ENCODE measurements at regions not wholly inside any gene's neighbourhood (a gene's known extent, or its start where the extent isn't known, plus 50 kb on each side); places are given as distances from the start of the nearest gene placed in this dataset.
"Not testable (repeated sequence)": the region's sequence is repeated elsewhere in the genome, so short reads cannot be mapped to it uniquely, and the experiment has no call there.

- Histone ChIP-seq H3K9ac (ENCODE audit: low read depth in 1 of 2, low read length in 2 of 2) (no peak overlapping the region), H3K9me3 (ENCODE audit: control insufficient read depth in 1 of 2, low read length in 2 of 2) (no peaks in the 10 kb centered on the region), H3K36me3 (ENCODE audit: control insufficient read depth in 1 of 2, insufficient read depth in 2 of 2, low read length in 2 of 2) (no peaks in the 10 kb centered on the region), H3K27ac (ENCODE audit: low read depth, low read length) (no peak overlapping the region), H3K27me3 (ENCODE audit: control insufficient read depth in 1 of 2, insufficient read depth in 2 of 2, low read length in 2 of 2) (no peaks in the 10 kb centered on the region), H3K4me1 (ENCODE audit: control insufficient read depth in 1 of 2, insufficient read depth in 2 of 2, low read length in 2 of 2) (no peaks in the 10 kb centered on the region), H3K4me3 (ENCODE audit: low read depth in 1 of 2, low read length in 2 of 2) (no peak overlapping the region)
Observed at GRCh38 chr1:30579580-30579979, 143.8 kb downstream of the MATN1 start.

GRCh38 chr1:30575066-30575465, 148.3 kb downstream of the MATN1 start:
- no peak overlapping the region for H3K9ac ChIP-seq (ENCODE audit: low read depth in 1 of 2, low read length in 2 of 2)
- no peaks in the 10 kb centered on the region for H3K4me1 ChIP-seq (ENCODE audit: control insufficient read depth in 1 of 2, insufficient read depth in 2 of 2, low read length in 2 of 2)
- no peaks in the 10 kb centered on the region for H3K9me3 ChIP-seq (ENCODE audit: control insufficient read depth in 1 of 2, low read length in 2 of 2)
- H3K36me3 ChIP-seq (ENCODE audit: control insufficient read depth in 1 of 2, insufficient read depth in 2 of 2, low read length in 2 of 2), result no peaks in the 10 kb centered on the region
- H3K27ac ChIP-seq (ENCODE audit: low read depth, low read length), result no peak overlapping the region
- no peak overlapping the region for H3K4me3 ChIP-seq (ENCODE audit: low read depth in 1 of 2, low read length in 2 of 2)
- H3K27me3 ChIP-seq (ENCODE audit: control insufficient read depth in 1 of 2, insufficient read depth in 2 of 2, low read length in 2 of 2), result peaks cover 0 to 8% of the 10 kb centered on the region in 2 donors

GRCh38 chr1:30572192-30572591, 151.2 kb downstream of the MATN1 start:
- no peak overlapping the region for H3K9ac ChIP-seq (ENCODE audit: low read depth in 1 of 2, low read length in 2 of 2)
- no peaks in the 10 kb centered on the region for H3K36me3 ChIP-seq (ENCODE audit: control insufficient read depth in 1 of 2, insufficient read depth in 2 of 2, low read length in 2 of 2)
- H3K27me3 ChIP-seq (ENCODE audit: control insufficient read depth in 1 of 2, insufficient read depth in 2 of 2, low read length in 2 of 2), result peaks cover 0 to 8% of the 10 kb centered on the region in 2 donors
- no peak overlapping the region for H3K4me3 ChIP-seq (ENCODE audit: low read depth in 1 of 2, low read length in 2 of 2)
- no peaks in the 10 kb centered on the region for H3K9me3 ChIP-seq (ENCODE audit: control insufficient read depth in 1 of 2, low read length in 2 of 2)
- H3K4me1 ChIP-seq (ENCODE audit: control insufficient read depth in 1 of 2, insufficient read depth in 2 of 2, low read length in 2 of 2), result no peaks in the 10 kb centered on the region
- no peak overlapping the region for H3K27ac ChIP-seq (ENCODE audit: low read depth, low read length)

GRCh38 chr1:30571380-30571779, 152.0 kb downstream of the MATN1 start:
- Histone ChIP-seq H3K27me3 (ENCODE audit: control insufficient read depth in 1 of 2, insufficient read depth in 2 of 2, low read length in 2 of 2) (peaks cover 0 to 8% of the 10 kb centered on the region in 2 donors), H3K4me1 (ENCODE audit: control insufficient read depth in 1 of 2, insufficient read depth in 2 of 2, low read length in 2 of 2) (no peaks in the 10 kb centered on the region), H3K4me3 (ENCODE audit: low read depth in 1 of 2, low read length in 2 of 2) (no peak overlapping the region), H3K27ac (ENCODE audit: low read depth, low read length) (no peak overlapping the region), H3K36me3 (ENCODE audit: control insufficient read depth in 1 of 2, insufficient read depth in 2 of 2, low read length in 2 of 2) (no peaks in the 10 kb centered on the region), H3K9ac (ENCODE audit: low read depth in 1 of 2, low read length in 2 of 2) (no peak overlapping the region), H3K9me3 (ENCODE audit: control insufficient read depth in 1 of 2, low read length in 2 of 2) (no peaks in the 10 kb centered on the region)

- H3K9me3 ChIP-seq (ENCODE audit: control insufficient read depth in 1 of 2, low read length in 2 of 2), result no peaks in the 10 kb centered on the region
- no peaks in the 10 kb centered on the region for H3K4me1 ChIP-seq (ENCODE audit: control insufficient read depth in 1 of 2, insufficient read depth in 2 of 2, low read length in 2 of 2)
- H3K36me3 ChIP-seq (ENCODE audit: control insufficient read depth in 1 of 2, insufficient read depth in 2 of 2, low read length in 2 of 2), result no peaks in the 10 kb centered on the region
- no peak overlapping the region for H3K9ac ChIP-seq (ENCODE audit: low read depth in 1 of 2, low read length in 2 of 2)
- H3K4me3 ChIP-seq (ENCODE audit: low read depth in 1 of 2, low read length in 2 of 2), result no peak overlapping the region
- H3K27me3 ChIP-seq (ENCODE audit: control insufficient read depth in 1 of 2, insufficient read depth in 2 of 2, low read length in 2 of 2), result peaks cover 0 to 8% of the 10 kb centered on the region in 2 donors
- H3K27ac ChIP-seq (ENCODE audit: low read depth, low read length), result no peak overlapping the region
Observed at GRCh38 chr1:30569384-30569783, 154.0 kb downstream of the MATN1 start.

- H3K9me3 ChIP-seq (ENCODE audit: control insufficient read depth in 1 of 2, low read length in 2 of 2), result peaks cover 4 to 14% of the 10 kb centered on the region in 2 donors
Observed at GRCh38 chr1:30562559-30562958, 160.8 kb downstream of the MATN1 start.

GRCh38 chr1:30551603-30552002, 171.8 kb downstream of the MATN1 start:
- no peaks in the 10 kb centered on the region for H3K36me3 ChIP-seq (ENCODE audit: control insufficient read depth in 1 of 2, insufficient read depth in 2 of 2, low read length in 2 of 2)
- no peak overlapping the region for H3K27ac ChIP-seq (ENCODE audit: low read depth, low read length)
- no peak overlapping the region for H3K9ac ChIP-seq (ENCODE audit: low read depth in 1 of 2, low read length in 2 of 2)
- H3K4me1 ChIP-seq (ENCODE audit: control insufficient read depth in 1 of 2, insufficient read depth in 2 of 2, low read length in 2 of 2), result no peaks in the 10 kb centered on the region
- peaks cover 0 to 4% of the 10 kb centered on the region in 2 donors for H3K27me3 ChIP-seq (ENCODE audit: control insufficient read depth in 1 of 2, insufficient read depth in 2 of 2, low read length in 2 of 2)
- H3K4me3 ChIP-seq (ENCODE audit: low read depth in 1 of 2, low read length in 2 of 2), result no peak overlapping the region
- H3K9me3 ChIP-seq (ENCODE audit: control insufficient read depth in 1 of 2, low read length in 2 of 2), result no peaks in the 10 kb centered on the region

More at GRCh38 chr1:30562559-30562958, 160.8 kb downstream of the MATN1 start:
- H3K36me3 ChIP-seq (ENCODE audit: control insufficient read depth in 1 of 2, insufficient read depth in 2 of 2, low read length in 2 of 2), result no peaks in the 10 kb centered on the region
- H3K9ac ChIP-seq (ENCODE audit: low read depth in 1 of 2, low read length in 2 of 2), result no peak overlapping the region
- no peak overlapping the region for H3K27ac ChIP-seq (ENCODE audit: low read depth, low read length)
- no peaks in the 10 kb centered on the region for H3K27me3 ChIP-seq (ENCODE audit: control insufficient read depth in 1 of 2, insufficient read depth in 2 of 2, low read length in 2 of 2)
- H3K4me3 ChIP-seq (ENCODE audit: low read depth in 1 of 2, low read length in 2 of 2), result no peak overlapping the region
- no peaks in the 10 kb centered on the region for H3K4me1 ChIP-seq (ENCODE audit: control insufficient read depth in 1 of 2, insufficient read depth in 2 of 2, low read length in 2 of 2)

- H3K9ac ChIP-seq (ENCODE audit: low read depth in 1 of 2, low read length in 2 of 2), result no peak overlapping the region
- H3K9me3 ChIP-seq (ENCODE audit: control insufficient read depth in 1 of 2, low read length in 2 of 2), result no peaks in the 10 kb centered on the region
- H3K4me3 ChIP-seq (ENCODE audit: low read depth in 1 of 2, low read length in 2 of 2), result no peak overlapping the region
- H3K4me1 ChIP-seq (ENCODE audit: control insufficient read depth in 1 of 2, insufficient read depth in 2 of 2, low read length in 2 of 2), result no peaks in the 10 kb centered on the region
- H3K36me3 ChIP-seq (ENCODE audit: control insufficient read depth in 1 of 2, insufficient read depth in 2 of 2, low read length in 2 of 2), result no peaks in the 10 kb centered on the region
- H3K27me3 ChIP-seq (ENCODE audit: control insufficient read depth in 1 of 2, insufficient read depth in 2 of 2, low read length in 2 of 2), result peaks cover 0 to 7% of the 10 kb centered on the region in 2 donors
- no peak overlapping the region for H3K27ac ChIP-seq (ENCODE audit: low read depth, low read length)
Observed at GRCh38 chr1:30550365-30551220, 172.8 kb downstream of the MATN1 start.

- H3K4me3 ChIP-seq (ENCODE audit: low read depth in 1 of 2, low read length in 2 of 2), result not testable (repeated sequence)
Observed at GRCh38 chr1:30549872-30550271, 173.5 kb downstream of the MATN1 start.

GRCh38 chr1:30548294-30548693, 175.1 kb downstream of the MATN1 start:
- Histone ChIP-seq H3K27me3 (ENCODE audit: control insufficient read depth in 1 of 2, insufficient read depth in 2 of 2, low read length in 2 of 2) (peaks cover 0 to 3% of the 10 kb centered on the region in 2 donors), H3K9ac (ENCODE audit: low read depth in 1 of 2, low read length in 2 of 2) (no peak overlapping the region), H3K4me1 (ENCODE audit: control insufficient read depth in 1 of 2, insufficient read depth in 2 of 2, low read length in 2 of 2) (no peaks in the 10 kb centered on the region), H3K4me3 (ENCODE audit: low read depth in 1 of 2, low read length in 2 of 2) (no peak overlapping the region), H3K9me3 (ENCODE audit: control insufficient read depth in 1 of 2, low read length in 2 of 2) (no peaks in the 10 kb centered on the region), H3K36me3 (ENCODE audit: control insufficient read depth in 1 of 2, insufficient read depth in 2 of 2, low read length in 2 of 2) (no peaks in the 10 kb centered on the region), H3K27ac (ENCODE audit: low read depth, low read length) (no peak overlapping the region)

More at GRCh38 chr1:30549872-30550271, 173.5 kb downstream of the MATN1 start:
- H3K9ac ChIP-seq (ENCODE audit: low read depth in 1 of 2, low read length in 2 of 2); H3K27ac ChIP-seq (ENCODE audit: low read depth, low read length); H3K9me3 ChIP-seq (ENCODE audit: control insufficient read depth in 1 of 2, low read length in 2 of 2); H3K36me3 ChIP-seq (ENCODE audit: control insufficient read depth in 1 of 2, insufficient read depth in 2 of 2, low read length in 2 of 2); H3K4me1 ChIP-seq (ENCODE audit: control insufficient read depth in 1 of 2, insufficient read depth in 2 of 2, low read length in 2 of 2); H3K27me3 ChIP-seq (ENCODE audit: control insufficient read depth in 1 of 2, insufficient read depth in 2 of 2, low read length in 2 of 2): not testable (repeated sequence)

Data from duodenal mucosa (tissue), 2 donors.